GM13977 (cell line): ENCODE measurements at regions not wholly inside any gene's neighbourhood (a gene's known extent, or its start where the extent isn't known, plus 50 kb on each side); places are given as distances from the start of the nearest gene placed in this dataset.

Experiments used
- DNase-seq: peaks from one replicate; pipeline ENCODE4 v3.0.0; 2012; ENCODE audit warnings: low spot score
- in situ Hi-C: fragments of 300-500 bp; cut with MboI; formaldehyde crosslinking; loops from one replicate; pipeline ENCODE4 v1.12.0; 2022; ENCODE audit warnings: low sequenced_read_pairs, low pct_unique_long_range_greater_than_20kb, mixed read lengths, inconsistent platforms; ENCODE audit not compliant: unreplicated experiment
- TF ChIP-seq, protein P1 (sequence below): IDR thresholded peaks from 2 replicates; pipeline ENCODE4 v1.5.1; 2012; ENCODE audit warnings: mild to moderate bottlenecking, control low read depth; ENCODE audit not compliant: insufficient read depth; ENCODE audit errors: extremely low read depth, missing control alignments

GRCh38 chr13:60699636-60700035 lies 302.6 kb downstream of the TDRD3 start:
- TF ChIP-seq, protein P1, sequence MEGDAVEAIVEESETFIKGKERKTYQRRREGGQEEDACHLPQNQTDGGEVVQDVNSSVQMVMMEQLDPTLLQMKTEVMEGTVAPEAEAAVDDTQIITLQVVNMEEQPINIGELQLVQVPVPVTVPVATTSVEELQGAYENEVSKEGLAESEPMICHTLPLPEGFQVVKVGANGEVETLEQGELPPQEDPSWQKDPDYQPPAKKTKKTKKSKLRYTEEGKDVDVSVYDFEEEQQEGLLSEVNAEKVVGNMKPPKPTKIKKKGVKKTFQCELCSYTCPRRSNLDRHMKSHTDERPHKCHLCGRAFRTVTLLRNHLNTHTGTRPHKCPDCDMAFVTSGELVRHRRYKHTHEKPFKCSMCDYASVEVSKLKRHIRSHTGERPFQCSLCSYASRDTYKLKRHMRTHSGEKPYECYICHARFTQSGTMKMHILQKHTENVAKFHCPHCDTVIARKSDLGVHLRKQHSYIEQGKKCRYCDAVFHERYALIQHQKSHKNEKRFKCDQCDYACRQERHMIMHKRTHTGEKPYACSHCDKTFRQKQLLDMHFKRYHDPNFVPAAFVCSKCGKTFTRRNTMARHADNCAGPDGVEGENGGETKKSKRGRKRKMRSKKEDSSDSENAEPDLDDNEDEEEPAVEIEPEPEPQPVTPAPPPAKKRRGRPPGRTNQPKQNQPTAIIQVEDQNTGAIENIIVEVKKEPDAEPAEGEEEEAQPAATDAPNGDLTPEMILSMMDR = no peak
- in situ Hi-C loops = no loop called here
- DNase-seq = no peak

DNA sequence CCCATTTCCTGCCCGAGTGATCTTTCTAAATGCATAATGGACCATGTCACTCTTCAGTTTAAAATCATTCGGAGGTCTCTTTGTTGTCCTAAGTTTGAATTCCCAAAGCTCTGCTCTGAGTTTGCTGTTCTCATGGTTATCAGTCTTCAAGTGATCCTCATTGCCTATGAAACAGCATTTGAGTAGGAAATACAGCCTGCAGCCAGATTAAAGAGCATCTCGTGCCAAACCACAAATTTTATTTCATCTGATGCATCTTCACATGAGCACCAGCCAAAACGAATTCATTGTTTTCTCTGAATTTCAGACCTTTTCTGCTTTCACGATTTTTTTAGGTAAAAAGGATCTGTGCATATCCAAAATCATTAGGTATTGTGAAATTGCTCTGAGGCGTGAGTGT lies 299.6 kb downstream of the TDRD3 start:
- no peak for DNase-seq
- in situ Hi-C loops = no loop called here
- TF ChIP-seq, protein P1 = no peak

DNA sequence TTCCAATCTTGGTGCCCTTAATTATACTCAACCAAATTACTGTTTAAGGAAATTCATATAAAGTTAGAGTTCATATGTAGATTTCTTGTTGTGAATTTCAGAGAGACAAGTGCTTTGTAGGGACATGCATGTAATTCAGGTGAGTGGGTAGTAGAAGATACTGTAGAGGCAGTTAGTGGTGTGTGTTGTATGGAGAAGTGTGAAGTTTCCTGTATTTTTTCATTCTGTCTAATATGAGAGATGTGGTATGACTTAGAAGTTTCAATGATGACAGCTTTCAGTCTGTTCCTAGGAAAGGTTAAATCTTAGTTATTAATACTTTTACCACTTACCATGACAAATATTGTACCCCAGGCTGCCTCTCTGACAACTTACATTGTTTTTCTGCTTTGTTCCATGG lies 294.2 kb downstream of the TDRD3 start:
- TF ChIP-seq, protein P1 = no peak
- no peak for DNase-seq
- in situ Hi-C loops = no loop called here

GRCh38 chr13:60690604-60691003 lies 293.6 kb downstream of the TDRD3 start:
- DNase-seq = no peak
- in situ Hi-C loops = no loop called here
- TF ChIP-seq, protein P1 = no peak

GRCh38 chr13:60689571-60689970 lies 292.6 kb downstream of the TDRD3 start:
- DNase-seq = no peak
- TF ChIP-seq, protein P1 = no peak
- in situ Hi-C loops = no loop called here

GRCh38 chr13:60689076-60689475 lies 292.1 kb downstream of the TDRD3 start:
- in situ Hi-C loops = no loop called here
- TF ChIP-seq, protein P1 = no peak
- DNase-seq = no peak
